GM21737 (cell line): ENCODE measurements at regions not wholly inside any gene's neighbourhood (a gene's known extent, or its start where the extent isn't known, plus 50 kb on each side); places are given as distances from the start of the nearest gene placed in this dataset.

Experiments
- ATAC-seq: cut with Tn5 transposase; IDR thresholded peaks from one replicate; pipeline ENCODE4 v1.9.1; 2021; ENCODE audit warnings: mild to moderate bottlenecking, moderate library complexity; ENCODE audit not compliant: unreplicated experiment

DNA sequence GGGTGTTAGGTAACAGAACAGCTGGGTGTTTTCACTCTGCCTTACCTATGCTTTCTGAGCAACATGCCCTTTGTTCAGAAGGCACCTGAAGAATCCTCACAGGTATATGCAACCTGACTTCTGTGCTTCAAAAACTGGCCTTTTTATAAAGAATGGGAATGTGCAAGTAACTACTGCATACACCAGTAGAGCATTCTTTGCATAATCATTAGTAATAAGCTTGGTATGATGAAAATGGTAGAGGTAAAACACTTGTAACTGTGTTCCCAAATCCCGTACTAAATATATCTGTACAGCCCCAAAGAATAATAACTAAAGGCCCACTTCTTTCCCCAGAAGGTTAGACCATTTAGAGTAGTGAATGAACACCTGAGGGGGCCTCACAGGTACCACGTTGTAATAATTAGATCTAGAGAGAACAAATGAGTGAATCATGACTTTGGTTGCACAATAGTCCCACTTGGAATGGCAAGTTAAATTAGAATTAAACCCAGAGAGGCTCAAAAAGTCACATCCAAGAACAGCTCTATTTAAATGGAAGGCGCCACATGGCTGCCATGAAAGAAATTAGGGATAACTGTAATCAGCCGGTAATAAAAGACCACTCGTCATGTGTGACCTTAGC, 413.9 kb downstream of the KLF12 start:
- no peak for ATAC-seq

DNA sequence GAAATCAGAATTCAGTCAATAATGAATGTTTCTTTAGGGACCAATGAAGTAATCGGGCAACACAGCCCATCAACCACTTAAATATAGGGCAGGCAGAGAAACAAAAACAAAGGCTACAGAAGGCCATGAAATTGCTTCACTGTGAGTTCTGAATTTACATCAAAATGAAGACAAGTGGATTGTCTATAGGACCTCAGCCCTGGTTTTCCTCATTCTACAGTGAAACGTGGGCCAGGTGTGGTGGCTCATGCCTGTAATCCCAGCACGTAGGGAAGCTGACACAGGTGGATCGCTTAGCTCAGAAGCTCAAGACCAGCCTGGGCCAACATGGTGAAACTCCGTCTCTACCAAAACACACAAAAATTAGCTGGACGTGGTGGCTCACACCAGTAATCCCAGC, 416.0 kb downstream of the KLF12 start:
- ATAC-seq = no peak

DNA sequence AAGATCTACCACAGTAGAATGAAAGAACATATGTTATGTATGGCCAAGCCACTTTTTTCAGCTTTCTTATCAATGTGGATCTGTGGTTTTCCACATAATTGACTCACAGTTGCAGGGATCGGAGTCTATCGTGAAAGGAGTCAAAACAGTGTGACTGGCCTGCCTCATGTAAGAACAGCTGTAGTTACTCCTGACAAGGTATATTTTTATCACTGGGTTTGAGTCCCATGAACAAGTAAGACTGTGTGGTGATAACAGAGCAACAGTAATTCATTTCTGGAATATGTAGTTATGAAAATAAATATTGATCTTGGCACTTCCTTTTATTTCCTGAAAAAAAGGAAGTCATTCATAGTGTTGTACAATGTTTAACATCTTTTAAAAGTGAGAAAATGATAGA, 416.6 kb downstream of the KLF12 start:
- no peak for ATAC-seq

DNA sequence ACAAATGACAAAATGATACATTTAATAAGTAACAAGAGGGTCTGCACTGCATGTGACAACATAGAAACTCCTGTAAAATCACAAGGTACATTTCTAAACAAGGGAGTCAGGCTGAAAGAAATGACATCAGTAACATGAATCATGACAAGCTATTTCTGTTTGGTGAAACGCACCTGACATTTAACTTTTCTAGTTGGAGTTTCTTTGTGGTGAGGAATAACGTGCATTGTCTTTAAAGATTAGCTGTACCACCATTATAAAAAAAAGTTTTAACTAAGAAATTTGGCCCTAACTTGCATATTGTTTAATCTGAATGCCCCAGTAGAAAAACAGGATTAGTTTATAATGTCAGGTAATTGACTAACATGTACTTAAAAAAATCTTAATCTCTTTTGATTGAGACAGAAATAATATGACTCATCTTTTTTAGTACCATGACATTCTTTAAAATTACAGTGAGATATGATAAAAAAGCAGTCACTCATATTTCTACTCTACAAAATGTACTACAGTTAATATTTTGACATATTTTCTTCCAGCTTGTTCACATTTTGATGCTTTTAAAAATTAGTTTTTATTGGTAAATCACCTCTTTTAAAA, 418.2 kb downstream of the KLF12 start:
- peak; percentile 70 for ATAC-seq

DNA sequence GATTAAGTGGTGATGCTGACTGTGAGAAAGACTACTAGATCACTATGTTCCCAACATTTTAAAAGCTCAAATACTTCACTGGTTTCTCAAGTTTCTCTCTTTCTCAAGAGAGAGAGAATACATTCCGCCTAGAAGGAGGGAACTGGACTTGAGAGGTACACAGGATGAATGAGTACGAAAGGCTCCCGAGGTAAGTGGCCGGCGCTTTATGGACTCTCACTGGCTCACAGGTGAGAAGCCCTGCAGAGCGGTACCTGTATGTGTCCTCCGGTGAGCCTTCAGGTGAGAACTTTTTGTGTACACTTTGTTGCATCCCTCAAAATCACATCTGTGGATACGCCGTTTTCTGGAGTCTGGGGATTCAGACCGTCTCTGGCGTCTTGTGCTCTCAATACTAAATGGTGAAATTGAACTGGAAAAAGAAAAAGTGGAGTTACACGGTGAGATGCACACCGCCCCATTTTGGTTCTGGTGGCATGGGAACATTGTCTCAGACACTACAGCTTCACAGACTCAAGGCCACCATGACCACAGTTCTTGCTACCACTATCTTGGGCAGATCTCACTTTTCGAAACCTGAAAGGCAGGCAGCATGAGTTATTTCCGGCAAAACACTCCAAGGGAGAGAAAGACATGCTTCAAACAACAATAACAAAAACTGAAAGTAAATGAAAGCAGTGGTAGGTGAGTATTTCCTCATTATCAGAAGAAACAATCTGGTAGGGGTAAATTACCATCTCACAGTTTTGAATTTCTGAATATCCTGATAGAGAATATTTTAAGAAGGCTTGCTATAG, 418.9 kb downstream of the KLF12 start:
- peak; percentile 68 for ATAC-seq

DNA sequence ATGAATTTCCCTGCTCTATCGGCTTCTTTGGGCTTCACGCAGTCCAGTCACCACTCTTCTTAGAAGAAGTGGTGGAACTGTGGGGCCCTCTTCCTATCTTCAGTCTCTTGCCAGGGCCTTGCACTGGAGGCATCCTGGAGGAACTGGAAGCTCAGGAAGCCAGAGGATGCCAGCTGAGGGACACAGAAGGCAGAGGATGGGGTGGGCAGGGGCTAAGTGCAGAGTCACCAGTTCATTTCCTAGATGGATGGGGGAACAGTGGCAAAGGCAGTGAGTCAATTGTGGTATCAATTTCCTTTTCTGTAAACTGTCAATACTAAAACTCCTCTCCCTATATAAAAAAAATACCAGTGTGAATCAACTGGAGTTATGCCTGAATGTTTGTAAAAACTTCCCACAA, 419.7 kb downstream of the KLF12 start:
- ATAC-seq = no peak

DNA sequence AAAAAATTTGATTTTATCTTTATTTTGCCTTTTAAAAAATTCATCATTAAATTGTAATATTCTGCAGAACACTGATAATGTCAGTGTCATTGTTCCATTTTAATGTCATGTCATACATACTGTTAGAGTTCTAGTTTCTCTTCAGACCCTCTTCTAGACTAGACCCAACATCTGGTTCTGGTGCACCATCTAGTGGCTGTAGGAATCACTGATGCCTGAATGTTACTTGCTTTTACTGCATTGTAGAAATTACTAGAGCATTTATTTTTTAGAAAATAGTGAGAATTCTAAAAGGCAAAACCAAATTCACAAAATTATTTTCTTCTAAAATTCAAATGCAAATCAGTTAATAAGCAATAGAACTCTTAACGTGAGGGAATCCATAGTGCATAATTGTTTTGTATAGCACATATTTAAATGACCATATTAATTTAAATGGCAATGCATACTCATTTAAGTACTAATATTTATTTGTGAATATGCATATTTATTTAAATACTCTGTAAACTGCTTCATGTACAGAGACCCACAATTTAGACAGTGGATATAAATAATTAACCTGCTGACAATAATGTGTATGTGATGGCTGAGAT, 425.7 kb downstream of the KLF12 start:
- peak; percentile 82 for ATAC-seq

DNA sequence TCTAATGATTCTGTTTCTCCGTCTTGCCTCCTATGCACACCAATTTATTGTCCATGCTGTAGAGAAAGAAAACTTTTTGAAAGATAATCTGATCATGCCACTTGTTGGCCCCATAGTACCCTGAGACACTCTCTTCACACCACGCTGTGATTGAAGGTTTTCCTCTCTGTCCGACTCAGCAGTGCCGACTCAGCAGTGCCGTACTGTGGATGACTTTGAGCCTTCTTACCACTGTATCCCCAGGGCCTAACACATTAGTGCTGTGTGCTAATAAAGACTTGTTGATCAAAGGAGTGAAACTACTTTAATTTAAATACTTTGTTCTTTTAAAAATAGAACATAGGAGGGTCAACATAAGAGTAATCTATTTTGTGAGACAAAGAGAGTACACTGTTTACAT, 429.6 kb downstream of the KLF12 start:
- ATAC-seq = no peak

DNA sequence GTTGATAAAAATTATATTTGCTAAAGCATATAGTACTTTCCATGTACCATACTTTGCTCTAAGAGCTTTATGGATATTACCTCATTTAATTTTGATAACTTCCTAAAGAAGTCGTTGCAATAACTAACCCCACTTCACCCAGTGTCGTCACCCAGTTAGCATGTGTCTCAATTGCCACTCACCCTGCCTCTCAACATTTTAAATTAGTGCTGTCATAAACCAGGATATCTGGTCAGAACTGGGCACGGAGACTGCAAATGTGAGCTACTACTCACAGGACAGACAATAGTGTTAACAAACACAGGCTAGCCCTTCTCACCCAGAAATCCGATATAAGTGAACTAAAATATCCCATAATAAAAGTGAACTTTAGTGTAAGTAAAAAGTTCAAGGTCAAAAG, 430.6 kb downstream of the KLF12 start:
- no peak for ATAC-seq

DNA sequence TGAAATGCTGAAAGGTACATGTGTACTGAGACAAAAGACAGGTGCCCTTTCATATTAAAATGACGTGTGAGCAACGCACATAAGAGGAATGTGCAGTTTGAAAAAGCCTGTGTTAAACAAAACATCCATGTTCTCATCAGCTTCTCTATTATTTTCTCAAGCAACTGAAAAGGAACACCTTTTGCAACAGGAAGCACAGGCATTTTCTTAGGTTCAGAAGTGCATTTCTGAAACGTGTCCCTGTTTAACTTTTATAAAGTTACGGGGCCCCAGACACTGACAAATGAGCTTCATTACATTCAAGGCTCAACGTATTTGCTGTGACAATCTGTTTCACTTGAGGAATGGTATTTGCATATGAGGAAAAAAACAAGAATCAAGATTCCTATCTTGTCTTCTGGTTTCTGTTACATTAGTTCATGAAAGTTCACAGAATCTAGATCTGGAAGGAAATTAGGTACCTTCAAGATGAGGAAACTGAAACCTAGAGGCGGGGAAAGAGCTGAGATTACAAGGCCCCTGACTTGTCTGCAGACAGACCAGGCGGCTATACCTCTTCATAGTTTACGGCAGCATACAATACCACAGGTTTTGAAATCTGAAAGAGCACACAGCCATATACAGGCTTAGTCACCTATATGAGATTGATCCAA, 431.7 kb downstream of the KLF12 start:
- peak; percentile 79 for ATAC-seq

DNA sequence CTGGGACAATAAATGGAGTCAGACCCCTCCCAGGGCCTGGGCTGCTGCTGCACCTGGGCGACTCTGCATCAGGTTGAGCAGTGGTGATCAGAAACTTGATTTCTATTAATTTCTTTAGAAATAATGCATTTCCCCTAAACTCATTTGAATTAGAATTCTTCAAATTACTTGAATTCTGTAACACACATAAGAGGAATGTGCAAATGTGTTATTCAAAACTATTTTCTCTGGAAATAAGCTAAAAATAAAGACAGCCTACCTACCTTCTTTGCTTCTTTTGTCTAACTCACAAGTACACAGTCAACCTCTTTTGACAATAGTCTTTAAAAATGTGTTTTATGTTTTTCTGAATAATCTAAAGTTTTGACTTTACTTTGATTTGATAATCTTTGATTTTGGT, 433.0 kb downstream of the KLF12 start:
- no peak for ATAC-seq

DNA sequence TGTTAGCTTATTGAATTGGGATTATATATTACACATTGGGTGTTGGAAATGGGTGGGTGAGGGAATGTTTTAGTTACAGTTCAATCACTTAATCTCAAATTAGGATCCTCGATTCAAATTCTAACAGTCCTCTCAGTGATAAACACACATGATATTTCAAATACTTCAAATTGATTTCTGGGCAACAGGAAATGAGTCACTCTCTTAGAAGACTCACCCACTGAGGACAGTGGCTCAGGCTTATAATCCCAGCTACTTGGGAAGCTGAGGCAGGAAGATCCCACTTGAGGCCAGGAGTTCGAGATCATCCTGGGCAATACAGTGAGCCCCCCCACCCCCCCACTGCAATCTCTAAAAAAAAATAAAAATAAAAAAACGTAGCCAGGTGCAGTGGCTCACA, 435.3 kb downstream of the KLF12 start:
- ATAC-seq = no peak

DNA sequence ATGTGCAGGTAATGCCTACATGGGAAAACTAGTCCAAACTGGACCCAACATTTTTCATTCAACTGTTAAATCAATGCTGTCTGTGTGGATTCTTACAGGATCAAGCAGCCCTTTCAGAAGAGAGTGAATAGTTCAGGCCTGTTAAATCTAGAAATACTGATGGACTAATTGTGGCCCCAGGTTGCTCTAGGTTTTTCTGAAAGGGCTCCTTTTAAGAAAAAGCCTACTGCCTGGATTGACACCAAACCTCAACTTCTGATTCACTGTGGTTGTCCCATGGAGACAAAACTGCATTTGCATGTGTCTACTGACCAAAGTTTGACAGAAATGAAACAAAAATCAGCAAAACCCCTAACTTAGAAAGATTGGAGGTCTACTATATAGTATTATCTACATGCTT, 437.0 kb downstream of the KLF12 start:
- ATAC-seq = no peak

DNA sequence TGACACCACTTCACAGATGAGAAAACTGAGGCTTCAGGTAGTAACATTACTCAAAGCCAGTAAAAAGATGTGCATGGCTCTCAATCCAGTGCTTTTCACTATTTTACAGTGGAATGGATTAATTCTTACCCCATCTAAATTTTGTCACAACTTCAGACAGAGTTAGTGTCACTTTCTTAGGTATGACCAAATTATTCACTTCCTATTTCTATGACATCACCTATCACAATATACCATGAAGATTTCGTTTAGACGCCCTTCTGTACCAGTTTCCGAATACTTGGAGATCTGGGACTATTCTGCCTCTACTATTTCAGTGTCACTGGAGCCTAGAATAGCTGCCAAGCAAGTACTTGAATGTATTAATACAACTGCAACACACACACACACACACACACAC, 437.5 kb downstream of the KLF12 start:
- ATAC-seq = no peak

DNA sequence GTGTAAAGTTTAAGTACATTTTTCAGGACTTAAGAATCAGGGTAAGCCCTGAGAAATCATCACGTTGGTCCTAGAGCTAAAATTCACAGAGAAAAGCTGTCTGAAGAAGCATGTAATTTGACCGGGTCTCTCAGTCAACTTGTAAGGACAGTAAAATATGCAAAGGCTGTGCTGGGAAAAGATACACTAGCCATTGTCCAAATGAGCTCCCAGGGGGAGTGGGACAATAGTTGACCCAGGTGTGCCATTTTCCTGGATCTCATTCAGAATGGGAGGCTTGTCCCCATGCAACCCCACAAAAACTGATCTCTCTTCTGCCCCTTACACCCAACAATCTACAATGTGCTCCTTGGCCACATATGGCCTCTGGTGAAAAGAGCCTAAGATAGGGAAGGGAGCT, 437.9 kb downstream of the KLF12 start:
- ATAC-seq = no peak

DNA sequence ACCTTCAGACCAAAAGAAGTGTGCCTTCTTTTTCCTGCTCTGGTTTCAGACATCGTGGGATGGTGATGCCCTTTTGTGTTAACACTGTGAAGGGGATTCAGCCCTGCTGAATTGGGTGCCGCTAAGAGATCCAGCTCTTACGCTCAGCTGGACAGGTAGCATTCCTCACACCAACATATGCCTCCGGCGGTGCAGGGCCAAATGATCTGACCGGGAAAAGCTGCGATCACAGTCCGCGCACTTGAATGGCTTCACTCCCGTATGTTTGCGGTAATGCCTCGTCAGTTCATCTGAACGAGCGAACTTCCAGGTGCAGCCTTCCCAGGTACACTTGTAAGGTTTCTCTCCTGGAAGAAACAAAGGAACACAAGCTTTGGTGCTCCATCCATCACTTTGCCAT, 438.9 kb downstream of the KLF12 start:
- no peak for ATAC-seq

DNA sequence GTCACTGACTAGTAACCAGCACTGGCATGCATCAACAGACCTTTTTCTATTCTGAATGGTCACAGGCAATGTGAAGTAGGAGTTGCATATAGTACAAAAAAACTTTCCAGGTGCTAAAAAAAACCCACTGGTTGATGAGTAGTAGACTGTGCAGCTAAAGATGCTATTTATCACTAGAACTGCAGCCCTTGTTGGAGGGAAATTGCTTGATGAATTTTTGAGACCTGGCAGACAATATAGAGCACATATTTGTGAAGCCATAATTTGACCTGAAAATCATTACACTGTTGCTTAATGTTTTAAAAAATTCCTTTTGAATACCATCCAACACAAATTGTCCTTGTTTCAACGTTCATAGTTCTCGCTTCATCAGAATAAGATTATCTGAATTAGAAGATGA, 441.0 kb downstream of the KLF12 start:
- ATAC-seq = no peak

DNA sequence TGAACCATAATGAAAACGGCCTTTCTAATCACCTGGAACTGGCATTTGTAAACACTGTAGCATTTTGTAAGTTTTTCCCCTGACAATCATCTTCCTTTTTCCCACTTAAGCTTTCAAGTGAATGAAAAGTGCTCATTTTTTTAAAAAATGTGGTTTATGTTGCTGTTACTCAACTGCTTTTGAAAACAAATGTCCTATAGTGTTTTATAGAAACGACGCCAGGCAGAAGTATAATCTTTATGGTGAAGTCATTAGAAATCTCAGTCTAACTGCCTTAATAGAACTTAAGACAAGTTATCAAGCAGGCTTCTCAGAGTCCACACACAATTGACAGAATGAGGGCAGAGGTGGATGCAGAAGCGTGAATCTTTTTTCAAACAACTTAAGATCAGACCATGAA, 442.3 kb downstream of the KLF12 start:
- no peak for ATAC-seq

DNA sequence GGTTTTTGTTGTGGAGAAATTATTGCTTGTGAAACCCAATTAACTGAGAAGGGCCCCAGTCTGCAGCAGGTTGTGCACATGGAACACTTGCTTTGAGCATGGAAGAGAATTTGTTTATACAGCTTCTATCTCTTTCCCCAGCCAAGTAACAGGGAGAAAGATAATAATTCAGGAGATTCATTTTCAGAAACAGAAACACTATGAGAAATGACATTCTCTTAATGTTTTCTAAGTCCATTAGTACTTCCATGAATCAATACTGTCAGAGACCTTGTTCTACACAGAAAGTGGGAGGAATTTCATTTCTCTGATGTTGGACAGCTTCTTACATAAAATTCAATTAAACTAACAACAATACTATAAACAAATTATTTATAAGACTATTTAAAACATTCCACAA, 446.3 kb downstream of the KLF12 start:
- no peak for ATAC-seq

DNA sequence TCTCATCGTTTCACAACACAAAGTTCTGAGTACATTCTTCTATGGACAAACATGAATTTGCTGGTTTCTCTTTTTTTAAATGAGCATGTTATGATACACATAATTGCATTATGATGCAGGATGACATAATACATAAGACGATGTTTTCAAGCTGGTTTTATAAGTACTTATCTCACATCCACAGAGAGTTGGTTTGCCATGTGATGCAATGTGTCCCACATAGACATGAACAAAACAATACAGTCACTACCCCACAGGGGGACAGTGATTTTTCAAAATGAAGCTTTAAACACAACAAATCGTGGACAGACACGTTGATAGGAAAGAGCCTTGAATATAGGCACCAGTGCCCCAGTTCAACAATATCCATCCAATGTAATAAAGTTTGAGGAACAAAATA, 447.1 kb downstream of the KLF12 start:
- no peak for ATAC-seq

DNA sequence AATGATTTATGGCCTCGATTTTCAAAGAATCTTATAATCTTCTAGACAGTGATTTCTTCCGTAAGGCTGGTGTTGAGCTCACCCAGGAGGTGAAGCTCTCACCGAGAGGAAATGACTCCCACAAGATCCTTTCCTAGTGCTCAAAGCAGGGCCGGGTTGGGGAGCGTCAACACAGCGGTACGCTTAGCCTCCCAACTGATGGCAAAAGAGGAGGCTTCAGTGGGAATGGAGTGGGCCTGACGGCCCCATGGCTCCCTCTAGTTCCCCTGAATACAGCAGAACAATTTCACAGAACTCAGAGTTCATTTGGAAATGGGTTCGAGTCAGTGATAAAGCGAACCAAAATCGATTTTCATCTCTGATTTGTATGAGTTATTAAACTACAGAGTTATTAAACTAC, 449.5 kb downstream of the KLF12 start:
- no peak for ATAC-seq

DNA sequence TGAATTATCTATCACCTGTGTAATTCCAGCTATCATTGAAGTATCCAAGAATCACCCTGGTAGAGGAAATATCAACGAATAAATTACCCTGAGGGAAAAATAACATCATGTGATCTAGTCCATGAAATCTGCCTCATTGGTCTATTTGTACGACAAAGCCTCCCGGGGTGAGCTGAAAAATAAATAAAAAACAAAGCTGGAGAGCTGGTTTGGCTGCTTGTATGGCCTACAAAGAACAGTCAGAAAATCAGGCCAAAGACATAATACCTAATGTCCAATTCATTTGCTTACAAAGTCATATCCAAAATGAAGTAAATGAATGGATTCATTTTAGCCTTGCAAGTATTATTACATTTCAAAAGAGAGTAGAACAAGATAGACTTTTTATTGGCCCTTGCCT, 449.9 kb downstream of the KLF12 start:
- no peak for ATAC-seq
